CD4-positive, alpha-beta T cell (primary cell): ENCODE measurements at regions not wholly inside any gene's neighbourhood (a gene's known extent, or its start where the extent isn't known, plus 50 kb on each side); places are given as distances from the start of the nearest gene placed in this dataset.

Source experiments
- ATAC-seq: fragments of 200-7000 bp; cut with Tn5 transposase; one replicate; pipeline ENCODE4 v1.10.0; 2022; ENCODE audit warnings: mild to moderate bottlenecking; ENCODE audit not compliant: poor library complexity
- CTCF ChIA-PET: fragments of 350-600 bp; sonication (Branson Sonifier 250); formaldehyde crosslinking; loops from one replicate; lab custom pipeline; 2021; ENCODE audit warnings: antibody characterized with exemption, inconsistent platforms; lab: Charles Lee
- POLR2A ChIA-PET: fragments of 350-600 bp; sonication (Branson Sonifier 250); formaldehyde crosslinking; loops from one replicate; lab custom pipeline; 2021; ENCODE audit warnings: antibody characterized with exemption, inconsistent platforms; lab: Charles Lee
- DNase-seq, 14 experiments: peaks; one replicate each; pipeline ENCODE4 v3.0.0-alpha.2; 2013 to 2020; ENCODE audit warnings: mixed read lengths in 2 of 14
- H3K27ac ChIP-seq, 2 donors: one replicate each; pipeline versions ENCODE4 v1.5.1 to v1.7.0; 2013; ENCODE audit warnings: low read length in 2 of 2, low read depth in 1 of 2, mild to moderate bottlenecking in 1 of 2
- H3K27me3 ChIP-seq, 2 experiments: 1 replicate in 1 of 2; 2 replicates in 1 of 2; pipeline versions ENCODE4 v1.6.1 to v1.7.0; 2013; ENCODE audit warnings: low read length in 2 of 2, control low read depth in 1 of 2, mild to moderate bottlenecking in 1 of 2, moderate library complexity in 1 of 2; ENCODE audit not compliant: insufficient read depth in 2 of 2, control insufficient read depth in 1 of 2
- H3K36me3 ChIP-seq: one replicate; pipeline ENCODE4 v1.6.1; 2013; ENCODE audit warnings: low read length, control low read depth; ENCODE audit not compliant: insufficient read depth
- H3K4me1 ChIP-seq: one replicate; pipeline ENCODE4 v1.6.1; 2013; ENCODE audit warnings: low read length, control low read depth; ENCODE audit not compliant: insufficient read depth
- H3K4me3 ChIP-seq: one replicate; pipeline ENCODE4 v1.5.1; 2013; ENCODE audit warnings: mild to moderate bottlenecking, low read length, moderate library complexity
- H3K9me3 ChIP-seq, 2 experiments: 1 replicate in 1 of 2; 2 replicates in 1 of 2; pipeline versions ENCODE4 v1.6.1 to v1.7.0; 2013; ENCODE audit warnings: low read length in 2 of 2, mild to moderate bottlenecking in 2 of 2, control low read depth in 1 of 2, moderate library complexity in 1 of 2; ENCODE audit not compliant: control insufficient read depth in 1 of 2, insufficient read depth in 1 of 2
- H3K27ac Mint-ChIP-seq: one replicate; pipeline ENCODE4 v1.8.0; 2020; ENCODE audit warnings: mixed read lengths
- H3K27me3 Mint-ChIP-seq: one replicate; pipeline ENCODE4 v1.8.0; 2021; ENCODE audit warnings: mixed read lengths
- H3K36me3 Mint-ChIP-seq: one replicate; pipeline ENCODE4 v1.8.0; 2021; ENCODE audit warnings: low read depth, mixed read lengths
- H3K4me1 Mint-ChIP-seq: one replicate; pipeline ENCODE4 v1.8.0; 2021; ENCODE audit warnings: low read depth, mixed read lengths
- H3K4me3 Mint-ChIP-seq: one replicate; pipeline ENCODE4 v1.8.0; 2020; ENCODE audit warnings: mild to moderate bottlenecking, mixed read lengths
- H3K9me3 Mint-ChIP-seq: one replicate; pipeline ENCODE4 v1.8.0; 2020; ENCODE audit warnings: mixed read lengths
- intact Hi-C, 2 experiments: fragments of 100-400 bp; cut with DNase I in 1 of 2; cut with micrococcal nuclease in 1 of 2; formaldehyde crosslinking; loops; one replicate each; pipeline versions ENCODE4 v1.15.1 to v1.9.0; 2023 to 2025; cut with DNase I, micrococcal nuclease
- TF ChIP-seq, protein P1 (sequence below): fragments of 200-600 bp; IDR thresholded peaks from one replicate; pipeline ENCODE4 v1.8.0; 2022; ENCODE audit warnings: antibody characterized with exemption, mild to moderate bottlenecking

DNA sequence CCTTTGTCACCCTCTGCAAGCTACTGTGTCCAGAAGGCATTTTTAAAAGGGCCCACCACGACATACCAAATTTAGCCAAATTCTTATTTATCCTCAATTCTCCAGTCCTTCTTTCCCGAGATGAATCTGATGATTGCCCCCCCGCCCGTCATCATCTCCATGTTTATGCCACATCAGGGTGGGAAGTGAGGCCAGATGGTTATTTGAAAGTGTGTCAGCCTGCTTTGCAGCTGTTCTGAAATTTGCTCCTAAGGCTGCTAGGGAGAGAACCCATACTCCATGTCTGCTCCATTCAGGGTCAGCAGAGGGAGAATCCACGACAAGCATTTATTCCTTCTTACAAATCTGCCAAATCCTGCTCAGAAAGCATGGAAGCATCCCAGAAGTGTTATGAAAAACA, 337.8 kb downstream of the ADAMTS20 start:
- DNase-seq (no peak), ATAC-seq (no peak)
- H3K36me3 ChIP-seq: no peaks in the 10 kb centered on the region
- Mint-ChIP-seq H3K27me3 (no peaks in the 10 kb centered on the region), H3K36me3 (no peaks in the 10 kb centered on the region), H3K4me1 (no peaks in the 10 kb centered on the region), H3K27ac (no peak overlapping the region), H3K9me3 (no peaks in the 10 kb centered on the region), H3K4me3 (no peak overlapping the region)
- no peak overlapping the region for H3K27ac ChIP-seq
- ChIA-PET POLR2A (no interaction called here), CTCF (no interaction called here)
- intact Hi-C loops: no loop called here
- no peaks in the 10 kb centered on the region for H3K4me1 ChIP-seq
- H3K4me3 ChIP-seq: no peak overlapping the region
- H3K9me3 ChIP-seq: no peaks in the 10 kb centered on the region
- TF ChIP-seq, protein P1, sequence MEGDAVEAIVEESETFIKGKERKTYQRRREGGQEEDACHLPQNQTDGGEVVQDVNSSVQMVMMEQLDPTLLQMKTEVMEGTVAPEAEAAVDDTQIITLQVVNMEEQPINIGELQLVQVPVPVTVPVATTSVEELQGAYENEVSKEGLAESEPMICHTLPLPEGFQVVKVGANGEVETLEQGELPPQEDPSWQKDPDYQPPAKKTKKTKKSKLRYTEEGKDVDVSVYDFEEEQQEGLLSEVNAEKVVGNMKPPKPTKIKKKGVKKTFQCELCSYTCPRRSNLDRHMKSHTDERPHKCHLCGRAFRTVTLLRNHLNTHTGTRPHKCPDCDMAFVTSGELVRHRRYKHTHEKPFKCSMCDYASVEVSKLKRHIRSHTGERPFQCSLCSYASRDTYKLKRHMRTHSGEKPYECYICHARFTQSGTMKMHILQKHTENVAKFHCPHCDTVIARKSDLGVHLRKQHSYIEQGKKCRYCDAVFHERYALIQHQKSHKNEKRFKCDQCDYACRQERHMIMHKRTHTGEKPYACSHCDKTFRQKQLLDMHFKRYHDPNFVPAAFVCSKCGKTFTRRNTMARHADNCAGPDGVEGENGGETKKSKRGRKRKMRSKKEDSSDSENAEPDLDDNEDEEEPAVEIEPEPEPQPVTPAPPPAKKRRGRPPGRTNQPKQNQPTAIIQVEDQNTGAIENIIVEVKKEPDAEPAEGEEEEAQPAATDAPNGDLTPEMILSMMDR: no peak
- no peaks in the 10 kb centered on the region for H3K27me3 ChIP-seq

GRCh38 chr12:43213608-43214007, 338.4 kb downstream of the ADAMTS20 start:
- no peaks in the 10 kb centered on the region for H3K4me1 ChIP-seq
- H3K9me3 ChIP-seq: no peaks in the 10 kb centered on the region
- ATAC-seq (no peak), DNase-seq (no peak)
- no peaks in the 10 kb centered on the region for H3K27me3 ChIP-seq
- Mint-ChIP-seq H3K9me3 (no peaks in the 10 kb centered on the region), H3K27me3 (no peaks in the 10 kb centered on the region), H3K4me1 (no peaks in the 10 kb centered on the region), H3K27ac (no peak overlapping the region), H3K4me3 (no peak overlapping the region), H3K36me3 (no peaks in the 10 kb centered on the region)
- intact Hi-C loops: no loop called here
- CTCF ChIA-PET: no interaction called here
- TF ChIP-seq, protein P1: no peak
- H3K27ac ChIP-seq: no peak overlapping the region
- no peak overlapping the region for H3K4me3 ChIP-seq
- H3K36me3 ChIP-seq: no peaks in the 10 kb centered on the region
- POLR2A ChIA-PET: no interaction called here

DNA sequence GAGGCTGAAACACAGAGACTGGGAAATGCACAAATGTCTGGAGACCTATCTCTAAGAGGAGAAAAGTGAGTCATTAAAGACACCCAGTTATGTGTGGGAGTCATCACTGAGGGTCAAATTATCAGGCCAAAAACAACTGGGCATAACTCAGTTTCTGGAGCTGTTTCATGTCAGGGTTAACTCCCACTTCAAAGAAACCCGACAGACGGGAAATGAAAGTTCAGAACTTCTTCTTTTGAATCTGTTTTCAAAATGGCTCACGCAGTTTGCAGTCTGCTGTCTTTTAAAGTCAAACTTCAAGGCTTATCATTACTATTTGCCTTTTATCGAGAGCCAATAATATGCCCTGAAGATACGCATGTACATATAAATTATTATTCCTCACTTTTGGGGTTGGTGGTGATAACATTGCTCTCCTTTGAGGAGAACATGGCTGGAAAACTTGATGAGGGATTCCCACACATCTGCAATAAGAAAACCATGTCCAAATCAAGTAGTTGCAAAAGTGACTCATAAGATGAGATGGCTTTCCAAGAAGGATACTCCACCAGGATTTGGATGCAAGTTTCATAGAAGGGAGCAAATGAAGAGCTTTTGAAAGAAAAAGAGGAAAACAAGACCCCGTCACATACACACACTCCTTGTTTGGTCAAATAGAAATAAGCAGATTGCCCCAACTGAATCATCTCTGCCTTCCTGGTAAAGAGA, 341.4 kb downstream of the ADAMTS20 start:
- Mint-ChIP-seq H3K4me1 (no peaks in the 10 kb centered on the region), H3K27ac (no peak overlapping the region), H3K36me3 (no peaks in the 10 kb centered on the region), H3K27me3 (no peaks in the 10 kb centered on the region), H3K4me3 (no peak overlapping the region), H3K9me3 (no peaks in the 10 kb centered on the region)
- TF ChIP-seq, protein P1: no peak
- no peaks in the 10 kb centered on the region for H3K36me3 ChIP-seq
- intact Hi-C loops: no loop called here
- no peaks in the 10 kb centered on the region for H3K9me3 ChIP-seq
- no peaks in the 10 kb centered on the region for H3K4me1 ChIP-seq
- no peak overlapping the region for H3K4me3 ChIP-seq
- CTCF ChIA-PET: no interaction called here
- H3K27ac ChIP-seq: no peak overlapping the region
- peak in 1 of 14 experiments; percentile 0 for DNase-seq
- POLR2A ChIA-PET: no interaction called here
- no peaks in the 10 kb centered on the region for H3K27me3 ChIP-seq
- ATAC-seq: no peak
